HL-60 (cell line): ENCODE measurements at regions not wholly inside any gene's neighbourhood (a gene's known extent, or its start where the extent isn't known, plus 50 kb on each side); places are given as distances from the start of the nearest gene placed in this dataset.

Experiments
- POLR2AphosphoS5 ChIP-seq: IDR thresholded peaks from 2 replicates; pipeline ENCODE4 v1.6.1; 2012; ENCODE audit warnings: low read depth
- TF ChIP-seq, protein P1 (sequence below): IDR thresholded peaks from one replicate; pipeline ENCODE4 v1.5.1; 2011; ENCODE audit warnings: low read length, control low read depth, inconsistent platforms; ENCODE audit not compliant: insufficient read depth
- TF ChIP-seq, protein P2 (sequence below): IDR thresholded peaks from 2 replicates; pipeline ENCODE4 v1.6.1; 2012; ENCODE audit warnings: low read depth; ENCODE audit not compliant: insufficient replicate concordance

DNA sequence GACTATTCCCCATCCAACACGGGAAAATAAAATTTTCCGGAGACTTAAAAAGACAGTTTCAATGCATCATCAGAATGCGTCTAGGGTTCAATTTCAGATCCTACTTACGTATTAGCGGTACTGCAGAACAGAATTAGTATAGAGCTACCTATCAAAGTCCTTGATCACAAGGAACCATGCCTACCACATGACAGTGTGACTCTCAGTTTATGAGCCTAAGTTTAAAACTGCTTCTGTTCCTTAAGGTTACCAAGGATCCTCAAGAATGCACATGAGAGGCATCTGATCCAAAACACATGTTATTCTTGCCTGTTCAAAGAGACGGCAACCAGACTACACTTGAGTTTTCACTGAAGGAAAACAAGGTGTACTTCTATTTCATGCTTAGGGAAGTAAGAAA lies 369.7 kb downstream of the EPHA4 start:
- TF ChIP-seq, protein P1, sequence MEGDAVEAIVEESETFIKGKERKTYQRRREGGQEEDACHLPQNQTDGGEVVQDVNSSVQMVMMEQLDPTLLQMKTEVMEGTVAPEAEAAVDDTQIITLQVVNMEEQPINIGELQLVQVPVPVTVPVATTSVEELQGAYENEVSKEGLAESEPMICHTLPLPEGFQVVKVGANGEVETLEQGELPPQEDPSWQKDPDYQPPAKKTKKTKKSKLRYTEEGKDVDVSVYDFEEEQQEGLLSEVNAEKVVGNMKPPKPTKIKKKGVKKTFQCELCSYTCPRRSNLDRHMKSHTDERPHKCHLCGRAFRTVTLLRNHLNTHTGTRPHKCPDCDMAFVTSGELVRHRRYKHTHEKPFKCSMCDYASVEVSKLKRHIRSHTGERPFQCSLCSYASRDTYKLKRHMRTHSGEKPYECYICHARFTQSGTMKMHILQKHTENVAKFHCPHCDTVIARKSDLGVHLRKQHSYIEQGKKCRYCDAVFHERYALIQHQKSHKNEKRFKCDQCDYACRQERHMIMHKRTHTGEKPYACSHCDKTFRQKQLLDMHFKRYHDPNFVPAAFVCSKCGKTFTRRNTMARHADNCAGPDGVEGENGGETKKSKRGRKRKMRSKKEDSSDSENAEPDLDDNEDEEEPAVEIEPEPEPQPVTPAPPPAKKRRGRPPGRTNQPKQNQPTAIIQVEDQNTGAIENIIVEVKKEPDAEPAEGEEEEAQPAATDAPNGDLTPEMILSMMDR = no peak
- TF ChIP-seq, protein P2, sequence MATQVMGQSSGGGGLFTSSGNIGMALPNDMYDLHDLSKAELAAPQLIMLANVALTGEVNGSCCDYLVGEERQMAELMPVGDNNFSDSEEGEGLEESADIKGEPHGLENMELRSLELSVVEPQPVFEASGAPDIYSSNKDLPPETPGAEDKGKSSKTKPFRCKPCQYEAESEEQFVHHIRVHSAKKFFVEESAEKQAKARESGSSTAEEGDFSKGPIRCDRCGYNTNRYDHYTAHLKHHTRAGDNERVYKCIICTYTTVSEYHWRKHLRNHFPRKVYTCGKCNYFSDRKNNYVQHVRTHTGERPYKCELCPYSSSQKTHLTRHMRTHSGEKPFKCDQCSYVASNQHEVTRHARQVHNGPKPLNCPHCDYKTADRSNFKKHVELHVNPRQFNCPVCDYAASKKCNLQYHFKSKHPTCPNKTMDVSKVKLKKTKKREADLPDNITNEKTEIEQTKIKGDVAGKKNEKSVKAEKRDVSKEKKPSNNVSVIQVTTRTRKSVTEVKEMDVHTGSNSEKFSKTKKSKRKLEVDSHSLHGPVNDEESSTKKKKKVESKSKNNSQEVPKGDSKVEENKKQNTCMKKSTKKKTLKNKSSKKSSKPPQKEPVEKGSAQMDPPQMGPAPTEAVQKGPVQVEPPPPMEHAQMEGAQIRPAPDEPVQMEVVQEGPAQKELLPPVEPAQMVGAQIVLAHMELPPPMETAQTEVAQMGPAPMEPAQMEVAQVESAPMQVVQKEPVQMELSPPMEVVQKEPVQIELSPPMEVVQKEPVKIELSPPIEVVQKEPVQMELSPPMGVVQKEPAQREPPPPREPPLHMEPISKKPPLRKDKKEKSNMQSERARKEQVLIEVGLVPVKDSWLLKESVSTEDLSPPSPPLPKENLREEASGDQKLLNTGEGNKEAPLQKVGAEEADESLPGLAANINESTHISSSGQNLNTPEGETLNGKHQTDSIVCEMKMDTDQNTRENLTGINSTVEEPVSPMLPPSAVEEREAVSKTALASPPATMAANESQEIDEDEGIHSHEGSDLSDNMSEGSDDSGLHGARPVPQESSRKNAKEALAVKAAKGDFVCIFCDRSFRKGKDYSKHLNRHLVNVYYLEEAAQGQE = no peak
- no peak for TF ChIP-seq POLR2AphosphoS5
